ENCODE measurements at regions not wholly inside any gene's neighbourhood (a gene's known extent, or its start where the extent isn't known, plus 50 kb on each side); places are given as distances from the start of the nearest gene placed in this dataset.

GRCh38 chr11:92524542-92524941, 299.9 kb downstream of the FAT3 start:
- no peak for TF ChIP-seq POLR2A (IDR thresholded peaks at IDR 0.05)
- TF ChIP-seq, protein P1, sequence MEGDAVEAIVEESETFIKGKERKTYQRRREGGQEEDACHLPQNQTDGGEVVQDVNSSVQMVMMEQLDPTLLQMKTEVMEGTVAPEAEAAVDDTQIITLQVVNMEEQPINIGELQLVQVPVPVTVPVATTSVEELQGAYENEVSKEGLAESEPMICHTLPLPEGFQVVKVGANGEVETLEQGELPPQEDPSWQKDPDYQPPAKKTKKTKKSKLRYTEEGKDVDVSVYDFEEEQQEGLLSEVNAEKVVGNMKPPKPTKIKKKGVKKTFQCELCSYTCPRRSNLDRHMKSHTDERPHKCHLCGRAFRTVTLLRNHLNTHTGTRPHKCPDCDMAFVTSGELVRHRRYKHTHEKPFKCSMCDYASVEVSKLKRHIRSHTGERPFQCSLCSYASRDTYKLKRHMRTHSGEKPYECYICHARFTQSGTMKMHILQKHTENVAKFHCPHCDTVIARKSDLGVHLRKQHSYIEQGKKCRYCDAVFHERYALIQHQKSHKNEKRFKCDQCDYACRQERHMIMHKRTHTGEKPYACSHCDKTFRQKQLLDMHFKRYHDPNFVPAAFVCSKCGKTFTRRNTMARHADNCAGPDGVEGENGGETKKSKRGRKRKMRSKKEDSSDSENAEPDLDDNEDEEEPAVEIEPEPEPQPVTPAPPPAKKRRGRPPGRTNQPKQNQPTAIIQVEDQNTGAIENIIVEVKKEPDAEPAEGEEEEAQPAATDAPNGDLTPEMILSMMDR (IDR thresholded peaks at IDR 0.05), result no peak
- TF ChIP-seq POLR2AphosphoS5 (IDR thresholded peaks at IDR 0.05), result no peak
- TF ChIP-seq EP300 (IDR thresholded peaks at IDR 0.05), result no peak

Data from stomach (tissue), 4 donors.